H9 (cell line): ENCODE measurements at regions not wholly inside any gene's neighbourhood (a gene's known extent, or its start where the extent isn't known, plus 50 kb on each side); places are given as distances from the start of the nearest gene placed in this dataset.

Source experiments
- DNase-seq: peaks from one replicate; pipeline ENCODE4 v3.0.0-alpha.2; 2017
- H2AFZ ChIP-seq: one replicate; pipeline ENCODE4 v1.6.1; 2013; ENCODE audit warnings: mild to moderate bottlenecking, low read length, control low read depth, moderate library complexity
- H2AK5ac ChIP-seq: 2 replicates; pipeline ENCODE4 v1.6.1; 2013; ENCODE audit warnings: low read length, control low read depth, mixed read lengths; ENCODE audit not compliant: insufficient read length
- H2BK120ac ChIP-seq: one replicate; pipeline ENCODE4 v1.6.1; 2013; ENCODE audit warnings: low read depth, mild to moderate bottlenecking, low read length, control low read depth, inconsistent platforms; ENCODE audit not compliant: poor library complexity, severe bottlenecking
- H2BK12ac ChIP-seq: 2 replicates; pipeline ENCODE4 v1.6.1; 2013; ENCODE audit warnings: low read length, control low read depth, mixed read lengths, low read depth; ENCODE audit not compliant: insufficient read length
- H2BK15ac ChIP-seq: 2 replicates; pipeline ENCODE4 v1.6.1; 2013; ENCODE audit warnings: low read depth, low read length, control low read depth
- H2BK20ac ChIP-seq: one replicate; pipeline ENCODE4 v1.6.1; 2013; ENCODE audit warnings: low read depth, mild to moderate bottlenecking, low read length, control low read depth, inconsistent platforms; ENCODE audit not compliant: poor library complexity, severe bottlenecking
- H2BK5ac ChIP-seq: 2 replicates; pipeline ENCODE4 v1.6.1; 2013; ENCODE audit warnings: low read length, control low read depth, mixed read lengths; ENCODE audit not compliant: insufficient read length
- H3K14ac ChIP-seq: 2 replicates; pipeline ENCODE4 v1.6.1; 2013; ENCODE audit warnings: low read length, control low read depth; ENCODE audit not compliant: insufficient read depth
- H3K18ac ChIP-seq: 2 replicates; pipeline ENCODE4 v1.6.1; 2013; ENCODE audit warnings: low read depth, mild to moderate bottlenecking, mixed read lengths, low read length, control low read depth; ENCODE audit not compliant: insufficient read length
- H3K23ac ChIP-seq: 2 replicates; pipeline ENCODE4 v1.6.1; 2013; ENCODE audit warnings: low read length, control low read depth, mixed read lengths, low read depth; ENCODE audit not compliant: insufficient read length
- H3K23me2 ChIP-seq: 2 replicates; pipeline ENCODE4 v1.6.1; 2013; ENCODE audit warnings: low read depth, mild to moderate bottlenecking, mixed read lengths, low read length, control low read depth; ENCODE audit not compliant: insufficient read length, poor library complexity, severe bottlenecking
- H3K27ac ChIP-seq: 2 replicates; pipeline ENCODE4 v1.5.1; 2013; ENCODE audit warnings: low read length, control low read depth, mixed read lengths, low read depth; ENCODE audit not compliant: insufficient read length
- H3K27me3 ChIP-seq: 2 replicates; pipeline ENCODE4 v1.6.1; 2013; ENCODE audit warnings: low read length, control low read depth, inconsistent platforms; ENCODE audit not compliant: insufficient read depth
- H3K4ac ChIP-seq: 2 replicates; pipeline ENCODE4 v1.6.1; 2013; ENCODE audit warnings: low read depth, mild to moderate bottlenecking, control low read depth, inconsistent platforms, low read length, moderate library complexity
- H3K4me1 ChIP-seq: 2 replicates; pipeline ENCODE4 v1.6.1; 2013; ENCODE audit warnings: low read length, control low read depth, inconsistent platforms; ENCODE audit not compliant: insufficient read depth
- H3K4me2 ChIP-seq: 2 replicates; pipeline ENCODE4 v1.6.1; 2013; ENCODE audit warnings: low read length, control low read depth, mixed read lengths; ENCODE audit not compliant: insufficient read length, insufficient read depth
- H3K56ac ChIP-seq: 2 replicates; pipeline ENCODE4 v1.6.1; 2013; ENCODE audit warnings: low read depth, mild to moderate bottlenecking, mixed read lengths, low read length, control low read depth; ENCODE audit not compliant: insufficient read length
- H3K79me1 ChIP-seq: 2 replicates; pipeline ENCODE4 v1.6.1; 2013; ENCODE audit warnings: low read depth, mild to moderate bottlenecking, moderate library complexity, low read length, control low read depth, inconsistent platforms; ENCODE audit not compliant: insufficient read depth, poor library complexity, severe bottlenecking
- H3K79me2 ChIP-seq: 2 replicates; pipeline ENCODE4 v1.6.1; 2013; ENCODE audit warnings: low read length, control low read depth, inconsistent platforms; ENCODE audit not compliant: insufficient read depth
- H3K9ac ChIP-seq: 2 replicates; pipeline ENCODE4 v1.6.1; 2013; ENCODE audit warnings: low read length, control low read depth, mixed read lengths; ENCODE audit not compliant: insufficient read length; ENCODE audit errors: extremely low read depth
- H3K9me3 ChIP-seq: one replicate; pipeline ENCODE4 v1.6.1; 2013; ENCODE audit warnings: low read depth, low read length, inconsistent platforms; ENCODE audit not compliant: control insufficient read depth
- H3T11ph ChIP-seq: one replicate; pipeline ENCODE4 v1.6.1; 2013; ENCODE audit warnings: mild to moderate bottlenecking, low read length, control low read depth, inconsistent platforms
- H4K20me1 ChIP-seq: one replicate; pipeline ENCODE4 v1.6.1; 2013; ENCODE audit not compliant: control insufficient read depth, insufficient read length, insufficient read depth
- H4K5ac ChIP-seq: 2 replicates; pipeline ENCODE4 v1.6.1; 2013; ENCODE audit warnings: low read depth, mild to moderate bottlenecking, mixed read lengths, low read length, control low read depth; ENCODE audit not compliant: insufficient read length
- H4K8ac ChIP-seq: replicated peaks from 2 replicates; pipeline ENCODE4 v1.6.1; 2013; ENCODE audit warnings: low read length, control low read depth, mixed read lengths, low read depth; ENCODE audit not compliant: insufficient read length
- H4K91ac ChIP-seq: 2 replicates; pipeline ENCODE4 v1.6.1; 2013; ENCODE audit warnings: low read depth, mild to moderate bottlenecking, moderate library complexity, mixed read lengths, low read length, control low read depth; ENCODE audit not compliant: insufficient read length
- H3K27ac Mint-ChIP-seq, 3 experiments: 2 replicates in 2 of 3; 3 replicates in 1 of 3; pipeline ENCODE4 v1.8.0; 2020 to 2021; ENCODE audit warnings: mixed read lengths in 3 of 3, mild to moderate bottlenecking in 1 of 3, moderate library complexity in 1 of 3
- H3K27me3 Mint-ChIP-seq: 2 replicates; pipeline ENCODE4 v1.8.0; 2021; ENCODE audit warnings: low read depth, mild to moderate bottlenecking, moderate library complexity, mixed read lengths
- H3K36me3 Mint-ChIP-seq, 3 experiments: 2 replicates in 2 of 3; 3 replicates in 1 of 3; pipeline ENCODE4 v1.8.0; 2020 to 2021; ENCODE audit warnings: low read depth in 3 of 3, mixed read lengths in 3 of 3; ENCODE audit not compliant: insufficient read depth in 1 of 3
- H3K4me1 Mint-ChIP-seq, 2 experiments: 2 replicates each; pipeline ENCODE4 v1.8.0; 2020; ENCODE audit warnings: mixed read lengths in 2 of 2
- H3K4me3 Mint-ChIP-seq, 2 experiments: 2 replicates in 1 of 2; 3 replicates in 1 of 2; pipeline ENCODE4 v1.8.0; 2020 to 2021; ENCODE audit warnings: mild to moderate bottlenecking in 2 of 2, mixed read lengths in 2 of 2, moderate library complexity in 1 of 2
- H3K9me3 Mint-ChIP-seq, 2 experiments: 2 replicates in 1 of 2; 3 replicates in 1 of 2; pipeline ENCODE4 v1.8.0; 2020; ENCODE audit warnings: mild to moderate bottlenecking in 2 of 2, mixed read lengths in 2 of 2, moderate library complexity in 1 of 2
- WGBS: extraction: QIAGEN DNeasy Blood & Tissue Kit; methylation state at CpG from one replicate; pipeline ENCODE4 v1.1.7; 2013; ENCODE audit warnings: missing lambda C conversion rate, low lambda C conversion rate, mixed read lengths; ENCODE audit not compliant: insufficient read length; ENCODE audit errors: extremely low coverage; 5-methylcytosine and 5-hydroxymethylcytosine counted together
- TF ChIP-seq, protein P1 (sequence below): fragments of 200-600 bp; sonication (generic); conservative IDR thresholded peaks from 3 replicates; pipeline ENCODE4 v1.8.0; 2021; ENCODE audit warnings: antibody characterized with exemption, mild to moderate bottlenecking

DNA sequence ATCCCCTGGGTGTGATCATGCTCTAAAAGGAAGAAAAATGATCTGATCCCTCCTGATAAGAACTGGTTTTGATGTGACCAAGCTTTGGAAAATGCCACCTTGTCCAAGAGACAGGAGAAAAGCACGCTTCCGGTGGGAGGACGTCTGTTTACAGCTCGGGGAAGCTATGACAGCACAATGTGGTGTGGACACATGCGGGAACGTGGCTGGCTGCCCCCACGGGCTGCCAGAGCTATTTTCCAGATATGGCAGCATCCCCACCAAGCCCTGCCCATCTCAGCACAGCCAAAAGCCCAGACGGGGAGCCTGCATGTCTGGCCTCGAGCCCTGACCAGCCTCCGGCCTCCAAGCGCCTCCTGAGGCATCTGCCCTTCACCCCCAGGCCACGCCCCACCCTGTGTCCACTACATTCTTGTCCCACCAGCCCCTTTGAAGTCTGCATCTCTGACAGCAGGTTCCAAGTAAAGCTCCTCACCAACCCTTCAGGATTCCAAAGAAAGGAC is 63.2 kb upstream of the HRH1 start:
- no peak overlapping the region for H2AFZ ChIP-seq
- H3K9me3 Mint-ChIP-seq, result peaks cover 0 to 3% of the 10 kb centered on the region in 2 experiments; a peak in 2 of 5 replicates
- no peak overlapping the region for H3K23ac ChIP-seq
- H3K27ac Mint-ChIP-seq, result no peak overlapping the region
- no peak overlapping the region for H4K5ac ChIP-seq
- no peaks in the 10 kb centered on the region for H4K20me1 ChIP-seq
- no peak overlapping the region for H2BK5ac ChIP-seq
- H3K23me2 ChIP-seq, result no peaks in the 10 kb centered on the region
- no peak overlapping the region for H2BK12ac ChIP-seq
- H3K27ac ChIP-seq, result no peak overlapping the region
- no peak overlapping the region for H3K18ac ChIP-seq
- H3K56ac ChIP-seq, result no peak overlapping the region
- no peak overlapping the region for H4K91ac ChIP-seq
- H3K27me3 ChIP-seq, result no peaks in the 10 kb centered on the region
- H3K4ac ChIP-seq, result no peak overlapping the region
- H3K79me1 ChIP-seq, result no peaks in the 10 kb centered on the region
- H3K4me1 Mint-ChIP-seq, result peaks cover 2 to 4% of the 10 kb centered on the region in 2 experiments; a peak in 3 of 4 replicates
- H3K27me3 Mint-ChIP-seq, result peaks cover 10% of the 10 kb centered on the region
- no peak overlapping the region for H4K8ac ChIP-seq
- H3K9ac ChIP-seq, result no peak overlapping the region
- no peak overlapping the region for H2BK20ac ChIP-seq
- TF ChIP-seq, protein P1, sequence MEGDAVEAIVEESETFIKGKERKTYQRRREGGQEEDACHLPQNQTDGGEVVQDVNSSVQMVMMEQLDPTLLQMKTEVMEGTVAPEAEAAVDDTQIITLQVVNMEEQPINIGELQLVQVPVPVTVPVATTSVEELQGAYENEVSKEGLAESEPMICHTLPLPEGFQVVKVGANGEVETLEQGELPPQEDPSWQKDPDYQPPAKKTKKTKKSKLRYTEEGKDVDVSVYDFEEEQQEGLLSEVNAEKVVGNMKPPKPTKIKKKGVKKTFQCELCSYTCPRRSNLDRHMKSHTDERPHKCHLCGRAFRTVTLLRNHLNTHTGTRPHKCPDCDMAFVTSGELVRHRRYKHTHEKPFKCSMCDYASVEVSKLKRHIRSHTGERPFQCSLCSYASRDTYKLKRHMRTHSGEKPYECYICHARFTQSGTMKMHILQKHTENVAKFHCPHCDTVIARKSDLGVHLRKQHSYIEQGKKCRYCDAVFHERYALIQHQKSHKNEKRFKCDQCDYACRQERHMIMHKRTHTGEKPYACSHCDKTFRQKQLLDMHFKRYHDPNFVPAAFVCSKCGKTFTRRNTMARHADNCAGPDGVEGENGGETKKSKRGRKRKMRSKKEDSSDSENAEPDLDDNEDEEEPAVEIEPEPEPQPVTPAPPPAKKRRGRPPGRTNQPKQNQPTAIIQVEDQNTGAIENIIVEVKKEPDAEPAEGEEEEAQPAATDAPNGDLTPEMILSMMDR, result no peak
- no peaks in the 10 kb centered on the region for H3K9me3 ChIP-seq
- H3K4me3 Mint-ChIP-seq, result no peak overlapping the region
- H3T11ph ChIP-seq, result no peak overlapping the region
- no peaks in the 10 kb centered on the region for H3K4me1 ChIP-seq
- no CpG with 5 or more reads among the region's 12 CpGs for WGBS
- no peak overlapping the region for H3K14ac ChIP-seq
- no peaks in the 10 kb centered on the region for H3K36me3 Mint-ChIP-seq
- no peak overlapping the region for H2BK15ac ChIP-seq
- H2AK5ac ChIP-seq, result no peak overlapping the region
- H3K79me2 ChIP-seq, result no peaks in the 10 kb centered on the region
- H3K4me2 ChIP-seq, result no peak overlapping the region
- H2BK120ac ChIP-seq, result no peak overlapping the region
- no peak for DNase-seq
